Heart left ventricle (tissue), 13 donors: ENCODE measurements at regions not wholly inside any gene's neighbourhood (a gene's known extent, or its start where the extent isn't known, plus 50 kb on each side); places are given as distances from the start of the nearest gene placed in this dataset.

Experiments used
- CTCF ChIP-seq, 12 donors: fragments of 200-600 bp; sonication (generic) in 4 of 12; IDR thresholded peaks; one replicate each; pipeline versions ENCODE4 v1.5.0 to v1.8.0; 2018 to 2022; ENCODE audit warnings: antibody characterized with exemption in 12 of 12, mild to moderate bottlenecking in 5 of 12
- POLR2A ChIP-seq, 2 donors: fragments of 450-650 bp; IDR thresholded peaks; one replicate each; pipeline ENCODE4 v1.6.1; 2017; ENCODE audit warnings: antibody characterized with exemption in 2 of 2, mild to moderate bottlenecking in 2 of 2, moderate library complexity in 2 of 2
- donor health status: ischemic (EF 13 %, LVEDD 7.1; RV severe dilation, severe dysfunction).
- donor health status: DM: no; HTN: yes; CAD: no.
- donor health status: DM: no; HTN: no; CAD: no.
- donor health status: ischemic (EF 25% LVEDD 6.9; RV normal size, moderate dysfunction).
- donor health status: ischemic (EF 25% LVEDD 5.7; RV mildly dilated, moderate dysfunction).
- donor health status: ischemic (EF 35%, LVEDD 5.7; RV mildly dilated, moderate dysfunction).
- donor health status: nonischemic (EF 11% LVEDD 7.7; RV severe dilation, severe dysfunction).
- donor health status: DM: yes; HTN: yes; CAD: no.
- donor health status: PGD.
- donor health status: ischemic (EF 29% LVEDD 5.4; RV normal size, mild dysfunction).
- donor health status: nonischemic (EF 23%, LVEDD 6.1; RV moderate dilation, normal function).

GRCh38 chr2:15750822-15751329, 159.2 kb downstream of the DDX1 start:
- TF ChIP-seq CTCF (IDR thresholded peaks at IDR 0.05) (no peak), POLR2A (IDR thresholded peaks at IDR 0.05) (no peak)
